ENCODE measurements at regions not wholly inside any gene's neighbourhood (a gene's known extent, or its start where the extent isn't known, plus 50 kb on each side); places are given as distances from the start of the nearest gene placed in this dataset.

DNA sequence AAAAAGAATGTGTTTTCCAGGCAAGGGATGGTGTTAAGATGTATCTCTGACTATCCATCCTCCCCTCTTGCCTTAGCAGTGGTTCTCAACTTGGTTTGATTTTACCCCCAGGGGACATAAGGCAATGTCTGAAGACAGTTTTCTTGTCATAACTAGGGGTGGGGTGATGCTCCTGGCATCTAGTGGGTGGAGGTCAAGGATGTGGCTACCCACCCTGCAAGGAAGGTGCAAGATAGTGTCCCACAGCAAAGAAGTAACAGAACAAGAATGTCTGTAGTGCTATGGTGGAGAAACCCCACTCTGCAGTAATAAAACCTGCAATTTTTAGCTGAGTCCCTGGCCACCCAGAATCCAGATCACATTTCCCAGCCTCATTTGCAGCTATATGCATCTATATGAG, 81.2 kb upstream of the TBL1X start:
- TF ChIP-seq ARNTL (CRISPR knock-in tag; IDR thresholded peaks at IDR 0.05; ENCODE audit: borderline replicate concordance, low read depth) (no peak), ZC3H10 (CRISPR knock-in tag; IDR thresholded peaks at IDR 0.05) (no peak), ESRRG (CRISPR knock-in tag; IDR thresholded peaks at IDR 0.05) (no peak), ZNF70 (CRISPR knock-in tag; IDR thresholded peaks at IDR 0.05) (no peak), TOX (CRISPR knock-in tag; IDR thresholded peaks at IDR 0.05; ENCODE audit: borderline replicate concordance) (no peak), SNAI2 (CRISPR knock-in tag; IDR thresholded peaks at IDR 0.05) (no peak), PPARA (CRISPR knock-in tag; IDR thresholded peaks at IDR 0.05; ENCODE audit: borderline replicate concordance) (no peak), ZNF8 (CRISPR knock-in tag; IDR thresholded peaks at IDR 0.05) (no peak)
- TF ChIP-seq, protein P1, sequence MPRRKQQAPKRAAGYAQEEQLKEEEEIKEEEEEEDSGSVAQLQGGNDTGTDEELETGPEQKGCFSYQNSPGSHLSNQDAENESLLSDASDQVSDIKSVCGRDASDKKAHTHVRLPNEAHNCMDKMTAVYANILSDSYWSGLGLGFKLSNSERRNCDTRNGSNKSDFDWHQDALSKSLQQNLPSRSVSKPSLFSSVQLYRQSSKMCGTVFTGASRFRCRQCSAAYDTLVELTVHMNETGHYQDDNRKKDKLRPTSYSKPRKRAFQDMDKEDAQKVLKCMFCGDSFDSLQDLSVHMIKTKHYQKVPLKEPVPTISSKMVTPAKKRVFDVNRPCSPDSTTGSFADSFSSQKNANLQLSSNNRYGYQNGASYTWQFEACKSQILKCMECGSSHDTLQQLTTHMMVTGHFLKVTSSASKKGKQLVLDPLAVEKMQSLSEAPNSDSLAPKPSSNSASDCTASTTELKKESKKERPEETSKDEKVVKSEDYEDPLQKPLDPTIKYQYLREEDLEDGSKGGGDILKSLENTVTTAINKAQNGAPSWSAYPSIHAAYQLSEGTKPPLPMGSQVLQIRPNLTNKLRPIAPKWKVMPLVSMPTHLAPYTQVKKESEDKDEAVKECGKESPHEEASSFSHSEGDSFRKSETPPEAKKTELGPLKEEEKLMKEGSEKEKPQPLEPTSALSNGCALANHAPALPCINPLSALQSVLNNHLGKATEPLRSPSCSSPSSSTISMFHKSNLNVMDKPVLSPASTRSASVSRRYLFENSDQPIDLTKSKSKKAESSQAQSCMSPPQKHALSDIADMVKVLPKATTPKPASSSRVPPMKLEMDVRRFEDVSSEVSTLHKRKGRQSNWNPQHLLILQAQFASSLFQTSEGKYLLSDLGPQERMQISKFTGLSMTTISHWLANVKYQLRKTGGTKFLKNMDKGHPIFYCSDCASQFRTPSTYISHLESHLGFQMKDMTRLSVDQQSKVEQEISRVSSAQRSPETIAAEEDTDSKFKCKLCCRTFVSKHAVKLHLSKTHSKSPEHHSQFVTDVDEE (CRISPR knock-in tag; IDR thresholded peaks at IDR 0.05) = no peak
